ENCODE measurements at regions not wholly inside any gene's neighbourhood (a gene's known extent, or its start where the extent isn't known, plus 50 kb on each side); places are given as distances from the start of the nearest gene placed in this dataset.

DNA sequence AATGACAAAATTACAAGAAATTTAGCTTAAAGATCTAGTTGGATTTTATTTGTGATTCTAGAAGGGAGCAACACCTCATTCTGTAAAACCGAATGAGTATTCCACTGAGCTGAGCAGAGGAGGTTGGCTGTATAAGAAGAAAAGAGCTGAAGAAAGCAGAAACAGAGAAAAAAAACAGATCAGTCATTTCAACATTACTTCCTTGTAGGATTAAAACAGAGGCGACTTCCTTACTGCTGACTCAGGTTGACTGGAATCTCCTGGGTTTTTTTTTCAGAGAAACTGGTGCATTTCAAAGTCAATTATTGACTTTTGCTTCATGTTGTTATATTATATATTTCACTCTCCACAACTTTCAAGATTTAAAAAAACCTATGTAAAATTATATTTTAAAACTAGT is 368.1 kb upstream of the UBE2E2 start:
- CTCF ChIA-PET (ENCODE audit: low intra/inter-chr PET ratio, low total read pairs): no interaction called here
- H3K4me3 ChIP-seq (replicated peaks in 1 of 3; ENCODE audit: insufficient read depth in 1 of 3, low read depth in 2 of 3, low read length in 3 of 3): no peak overlapping the region
- H4K20me1 ChIP-seq (ENCODE audit: insufficient read depth, low read length): no peaks in the 10 kb centered on the region
- intact Hi-C loops (cut with micrococcal nuclease; ENCODE audit: unreplicated experiment) (no loop called here), in situ Hi-C loops (cut with HindIII; ENCODE audit: extremely low pct_ligation_motif_present, low pct_unique_long_range_greater_than_20kb) (no loop called here)
- H3K27ac ChIP-seq (ENCODE audit: extremely low read length, insufficient read depth, low read length): no peak overlapping the region
- TF ChIP-seq SMAD1 (CRISPR knock-in tag; IDR thresholded peaks at IDR 0.05; ENCODE audit: borderline replicate concordance, low read depth) (no peak), ZNF773 (CRISPR knock-in tag; IDR thresholded peaks at IDR 0.05; ENCODE audit: borderline replicate concordance) (no peak), ZNF749 (CRISPR knock-in tag; IDR thresholded peaks at IDR 0.05; ENCODE audit: borderline replicate concordance) (no peak), ZNF558 (CRISPR knock-in tag; IDR thresholded peaks at IDR 0.05; ENCODE audit: borderline replicate concordance) (no peak), MAFF (IDR thresholded peaks at IDR 0.05; ENCODE audit: low read depth, low read length) (peak; percentile 36; the same call in 1 of the 2 replicates), MAFK (conservative IDR thresholded peaks at IDR 0.05 in 1 of 2, IDR thresholded peaks at IDR 0.05 in 1 of 2; ENCODE audit: low read length in 2 of 2) (peak; percentile 5 to 43; a peak in 1 of 4 replicates)
- TF ChIP-seq, protein P1, sequence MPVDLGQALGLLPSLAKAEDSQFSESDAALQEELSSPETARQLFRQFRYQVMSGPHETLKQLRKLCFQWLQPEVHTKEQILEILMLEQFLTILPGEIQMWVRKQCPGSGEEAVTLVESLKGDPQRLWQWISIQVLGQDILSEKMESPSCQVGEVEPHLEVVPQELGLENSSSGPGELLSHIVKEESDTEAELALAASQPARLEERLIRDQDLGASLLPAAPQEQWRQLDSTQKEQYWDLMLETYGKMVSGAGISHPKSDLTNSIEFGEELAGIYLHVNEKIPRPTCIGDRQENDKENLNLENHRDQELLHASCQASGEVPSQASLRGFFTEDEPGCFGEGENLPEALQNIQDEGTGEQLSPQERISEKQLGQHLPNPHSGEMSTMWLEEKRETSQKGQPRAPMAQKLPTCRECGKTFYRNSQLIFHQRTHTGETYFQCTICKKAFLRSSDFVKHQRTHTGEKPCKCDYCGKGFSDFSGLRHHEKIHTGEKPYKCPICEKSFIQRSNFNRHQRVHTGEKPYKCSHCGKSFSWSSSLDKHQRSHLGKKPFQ (CRISPR knock-in tag; IDR thresholded peaks at IDR 0.05; ENCODE audit: insufficient replicate concordance): no peak
- no peaks in the 10 kb centered on the region for H3K36me3 ChIP-seq (replicated peaks in 1 of 2; ENCODE audit: control insufficient read depth in 1 of 2, insufficient read depth in 2 of 2, low read length in 2 of 2)
- FAIRE-seq: no peak
- H3K27me3 ChIP-seq (ENCODE audit: control insufficient read depth in 1 of 2, insufficient read depth in 2 of 2, low read length in 2 of 2): no peaks in the 10 kb centered on the region
- H3K4me1 ChIP-seq (ENCODE audit: insufficient read depth, low read length): no peaks in the 10 kb centered on the region
- no peak overlapping the region for H3K9ac ChIP-seq (ENCODE audit: insufficient read depth, low read depth, low read length)
- POLR2A ChIA-PET: no interaction called here
- peaks cover 16% of the 10 kb centered on the region; the same call in 1 of the 2 replicates for H3K9me3 ChIP-seq (ENCODE audit: low read length)
- no peak for DNase-seq (ENCODE audit: low spot score)
- no peak overlapping the region for H2AFZ ChIP-seq (ENCODE audit: low read length)
- no TSS peak for BruUV-seq (replicated peaks)
- H3K79me2 ChIP-seq (ENCODE audit: insufficient read depth, low read length): no peaks in the 10 kb centered on the region
- H3K4me2 ChIP-seq (ENCODE audit: low read depth, low read length): no peak overlapping the region
- no peak for ATAC-seq
- 3% methylated on average over 2 of the region's 2 CpGs for WGBS (ENCODE audit: low lambda C conversion rate)

DNA sequence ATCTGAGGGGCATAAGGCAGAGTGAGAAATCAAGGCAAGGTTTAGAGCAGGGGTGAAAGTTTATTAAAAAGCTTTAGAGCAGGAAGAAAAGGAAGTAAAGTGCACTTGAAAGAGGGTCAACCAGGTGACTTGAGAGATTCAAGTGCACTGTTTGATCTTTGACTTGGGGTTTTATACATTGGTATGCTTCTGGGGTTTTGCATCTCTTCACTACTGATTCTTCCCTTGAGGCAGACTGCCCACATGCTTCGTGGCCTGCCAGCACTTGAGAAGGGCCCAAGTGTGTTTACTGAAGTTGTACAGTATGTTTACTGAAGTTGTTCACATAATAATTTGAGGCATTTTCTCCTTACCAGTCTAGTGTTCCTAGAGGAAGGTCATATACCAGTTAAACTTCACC is 367.0 kb upstream of the UBE2E2 start:
- no peaks in the 10 kb centered on the region for H3K27me3 ChIP-seq (ENCODE audit: control insufficient read depth in 1 of 2, insufficient read depth in 2 of 2, low read length in 2 of 2)
- H4K20me1 ChIP-seq (ENCODE audit: insufficient read depth, low read length): no peaks in the 10 kb centered on the region
- no TSS peak for BruUV-seq (replicated peaks)
- H3K4me1 ChIP-seq (ENCODE audit: insufficient read depth, low read length): no peaks in the 10 kb centered on the region
- no peak overlapping the region for H3K4me3 ChIP-seq (replicated peaks in 1 of 3; ENCODE audit: insufficient read depth in 1 of 3, low read depth in 2 of 3, low read length in 3 of 3)
- in situ Hi-C loops (cut with HindIII; ENCODE audit: extremely low pct_ligation_motif_present, low pct_unique_long_range_greater_than_20kb): no loop called here
- DNase-seq (ENCODE audit: low spot score): no peak
- no peak overlapping the region for H3K4me2 ChIP-seq (ENCODE audit: low read depth, low read length)
- ATAC-seq: no peak
- H3K79me2 ChIP-seq (ENCODE audit: insufficient read depth, low read length): no peaks in the 10 kb centered on the region
- H3K36me3 ChIP-seq (replicated peaks in 1 of 2; ENCODE audit: control insufficient read depth in 1 of 2, insufficient read depth in 2 of 2, low read length in 2 of 2): no peaks in the 10 kb centered on the region
- no peak overlapping the region for H3K9ac ChIP-seq (ENCODE audit: insufficient read depth, low read depth, low read length)
- CTCF ChIA-PET (ENCODE audit: low intra/inter-chr PET ratio, low total read pairs): no interaction called here
- FAIRE-seq: no peak
- WGBS (ENCODE audit: low lambda C conversion rate): 0% methylated on average over 1 of the region's 1 CpG
- H3K9me3 ChIP-seq (ENCODE audit: low read length): peaks cover 16% of the 10 kb centered on the region; the same call in 1 of the 2 replicates
- POLR2A ChIA-PET: no interaction called here
- no peak overlapping the region for H3K27ac ChIP-seq (ENCODE audit: extremely low read length, insufficient read depth, low read length)
- H2AFZ ChIP-seq (ENCODE audit: low read length): no peak overlapping the region
- intact Hi-C loops (cut with micrococcal nuclease; ENCODE audit: unreplicated experiment): no loop called here
- TF ChIP-seq ZNF746 (CRISPR knock-in tag; IDR thresholded peaks at IDR 0.05): no peak
- no peak for TF ChIP-seq TEAD2 (CRISPR knock-in tag; IDR thresholded peaks at IDR 0.05)
- TF ChIP-seq ELF1 (CRISPR knock-in tag; IDR thresholded peaks at IDR 0.05): no peak
- no peak for TF ChIP-seq ZNF24 (IDR thresholded peaks at IDR 0.05)
- TF ChIP-seq KMT2B (CRISPR knock-in tag; IDR thresholded peaks at IDR 0.05): no peak
- TF ChIP-seq, protein P2, sequence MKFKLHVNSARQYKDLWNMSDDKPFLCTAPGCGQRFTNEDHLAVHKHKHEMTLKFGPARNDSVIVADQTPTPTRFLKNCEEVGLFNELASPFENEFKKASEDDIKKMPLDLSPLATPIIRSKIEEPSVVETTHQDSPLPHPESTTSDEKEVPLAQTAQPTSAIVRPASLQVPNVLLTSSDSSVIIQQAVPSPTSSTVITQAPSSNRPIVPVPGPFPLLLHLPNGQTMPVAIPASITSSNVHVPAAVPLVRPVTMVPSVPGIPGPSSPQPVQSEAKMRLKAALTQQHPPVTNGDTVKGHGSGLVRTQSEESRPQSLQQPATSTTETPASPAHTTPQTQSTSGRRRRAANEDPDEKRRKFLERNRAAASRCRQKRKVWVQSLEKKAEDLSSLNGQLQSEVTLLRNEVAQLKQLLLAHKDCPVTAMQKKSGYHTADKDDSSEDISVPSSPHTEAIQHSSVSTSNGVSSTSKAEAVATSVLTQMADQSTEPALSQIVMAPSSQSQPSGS (CRISPR knock-in tag; IDR thresholded peaks at IDR 0.05): no peak
- no peak for TF ChIP-seq RBM39 (IDR thresholded peaks at IDR 0.05; ENCODE audit: low read depth, low read length, poor library complexity, severe bottlenecking)
- no peak for TF ChIP-seq ZNF543 (CRISPR knock-in tag; IDR thresholded peaks at IDR 0.05)
- TF ChIP-seq PCBP1 (IDR thresholded peaks at IDR 0.05; ENCODE audit: borderline replicate concordance, low read depth, low read length): no peak
- TF ChIP-seq DNMT3B (CRISPR knock-in tag; conservative IDR thresholded peaks at IDR 0.05): no peak
- no peak for TF ChIP-seq ZNF879 (CRISPR knock-in tag; IDR thresholded peaks at IDR 0.05)
- no peak for TF ChIP-seq KLF11 (CRISPR knock-in tag; IDR thresholded peaks at IDR 0.05)

All from HepG2 (cell line).